Osteocyte (in vitro differentiated cells): ENCODE measurements at regions not wholly inside any gene's neighbourhood (a gene's known extent, or its start where the extent isn't known, plus 50 kb on each side); places are given as distances from the start of the nearest gene placed in this dataset.

Source experiments
- DNase-seq: peaks from one replicate; pipeline ENCODE4 v3.0.0; 2021; ENCODE audit warnings: mixed read lengths; ENCODE audit not compliant: unreplicated experiment; ENCODE audit errors: extremely low spot score
- H3K27ac Mint-ChIP-seq: one replicate; pipeline ENCODE4 v1.8.0; 2021; ENCODE audit warnings: mild to moderate bottlenecking, mixed read lengths; ENCODE audit not compliant: unreplicated experiment
- H3K27me3 Mint-ChIP-seq: one replicate; pipeline ENCODE4 v1.8.0; 2021; ENCODE audit warnings: mixed read lengths; ENCODE audit not compliant: unreplicated experiment
- H3K36me3 Mint-ChIP-seq: one replicate; pipeline ENCODE4 v1.8.0; 2021; ENCODE audit warnings: mixed read lengths; ENCODE audit not compliant: unreplicated experiment
- H3K4me1 Mint-ChIP-seq: one replicate; pipeline ENCODE4 v1.8.0; 2021; ENCODE audit warnings: mixed read lengths; ENCODE audit not compliant: unreplicated experiment
- H3K4me3 Mint-ChIP-seq: one replicate; pipeline ENCODE4 v1.8.0; 2021; ENCODE audit warnings: mild to moderate bottlenecking, moderate library complexity, mixed read lengths; ENCODE audit not compliant: unreplicated experiment
- H3K9me3 Mint-ChIP-seq: one replicate; pipeline ENCODE4 v1.8.0; 2021; ENCODE audit warnings: mixed read lengths; ENCODE audit not compliant: unreplicated experiment
- TF ChIP-seq, protein P1 (sequence below): fragments of 200-600 bp; sonication (generic); IDR thresholded peaks from 2 replicates; pipeline ENCODE4 v1.5.0; 2021; ENCODE audit warnings: antibody characterized with exemption, mild to moderate bottlenecking, moderate library complexity

DNA sequence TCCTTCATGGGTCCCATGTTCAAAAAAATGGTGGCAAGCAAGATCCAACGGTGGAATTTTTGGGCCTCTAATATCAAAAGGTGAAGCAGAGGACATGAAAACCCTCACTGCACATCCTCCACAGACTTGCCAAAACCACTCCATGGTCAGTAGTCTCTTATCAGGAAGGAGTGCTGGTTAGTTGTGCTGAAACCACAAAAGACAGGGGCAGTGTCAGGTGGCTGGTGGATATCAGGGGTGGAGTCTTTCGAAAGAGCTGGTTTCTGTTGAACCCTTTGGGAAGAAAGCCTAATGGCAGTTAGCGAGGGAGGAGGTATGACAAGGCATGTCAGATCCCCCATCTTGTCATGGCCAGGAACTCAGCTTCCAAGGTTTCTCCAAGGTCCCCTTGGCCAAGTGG is 395.9 kb upstream of the CAMK1G start:
- H3K4me3 Mint-ChIP-seq, result no peak overlapping the region
- peaks cover 8% of the 10 kb centered on the region for H3K27me3 Mint-ChIP-seq
- DNase-seq, result no peak
- no peaks in the 10 kb centered on the region for H3K4me1 Mint-ChIP-seq
- TF ChIP-seq, protein P1, sequence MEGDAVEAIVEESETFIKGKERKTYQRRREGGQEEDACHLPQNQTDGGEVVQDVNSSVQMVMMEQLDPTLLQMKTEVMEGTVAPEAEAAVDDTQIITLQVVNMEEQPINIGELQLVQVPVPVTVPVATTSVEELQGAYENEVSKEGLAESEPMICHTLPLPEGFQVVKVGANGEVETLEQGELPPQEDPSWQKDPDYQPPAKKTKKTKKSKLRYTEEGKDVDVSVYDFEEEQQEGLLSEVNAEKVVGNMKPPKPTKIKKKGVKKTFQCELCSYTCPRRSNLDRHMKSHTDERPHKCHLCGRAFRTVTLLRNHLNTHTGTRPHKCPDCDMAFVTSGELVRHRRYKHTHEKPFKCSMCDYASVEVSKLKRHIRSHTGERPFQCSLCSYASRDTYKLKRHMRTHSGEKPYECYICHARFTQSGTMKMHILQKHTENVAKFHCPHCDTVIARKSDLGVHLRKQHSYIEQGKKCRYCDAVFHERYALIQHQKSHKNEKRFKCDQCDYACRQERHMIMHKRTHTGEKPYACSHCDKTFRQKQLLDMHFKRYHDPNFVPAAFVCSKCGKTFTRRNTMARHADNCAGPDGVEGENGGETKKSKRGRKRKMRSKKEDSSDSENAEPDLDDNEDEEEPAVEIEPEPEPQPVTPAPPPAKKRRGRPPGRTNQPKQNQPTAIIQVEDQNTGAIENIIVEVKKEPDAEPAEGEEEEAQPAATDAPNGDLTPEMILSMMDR, result no peak
- H3K36me3 Mint-ChIP-seq, result no peaks in the 10 kb centered on the region
- no peak overlapping the region for H3K27ac Mint-ChIP-seq
- H3K9me3 Mint-ChIP-seq, result peaks cover 6% of the 10 kb centered on the region

DNA sequence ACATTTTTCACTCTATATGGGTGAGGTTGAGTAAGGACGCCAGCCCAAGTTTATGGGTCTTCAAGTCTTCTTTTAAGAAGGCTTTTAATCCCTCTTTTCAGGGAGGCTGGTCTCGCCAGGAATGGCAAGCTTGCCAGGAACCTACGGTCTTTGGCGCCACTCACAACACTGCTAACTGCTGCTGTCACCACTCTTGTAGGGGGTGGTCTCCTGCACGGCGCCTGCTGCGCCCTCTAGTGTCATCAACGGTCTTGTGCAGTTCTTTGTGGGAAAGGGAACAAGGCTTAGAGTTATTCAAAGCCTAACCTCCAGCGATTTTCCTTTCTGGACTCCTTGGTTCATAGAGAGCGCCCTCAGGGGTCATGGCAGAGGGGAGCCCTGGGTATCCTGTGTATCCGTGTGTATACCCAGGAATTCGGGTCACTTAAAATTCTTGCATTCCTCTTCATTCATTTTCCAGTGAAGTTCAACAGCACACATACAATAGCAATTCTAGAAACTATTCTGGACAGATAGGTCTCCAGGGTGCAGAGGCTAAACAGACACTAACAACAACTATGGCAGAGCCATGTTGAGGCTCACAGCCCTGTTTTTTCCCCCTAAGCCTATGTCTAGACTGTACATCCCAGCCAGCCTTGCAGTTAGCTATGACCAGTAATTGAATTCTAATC is 392.8 kb upstream of the CAMK1G start:
- H3K27ac Mint-ChIP-seq, result no peak overlapping the region
- peaks cover 7% of the 10 kb centered on the region for H3K9me3 Mint-ChIP-seq
- no peak for DNase-seq
- no peak overlapping the region for H3K4me3 Mint-ChIP-seq
- no peaks in the 10 kb centered on the region for H3K4me1 Mint-ChIP-seq
- TF ChIP-seq, protein P1, result peak; percentile 68
- no peaks in the 10 kb centered on the region for H3K36me3 Mint-ChIP-seq
- peaks cover 10% of the 10 kb centered on the region for H3K27me3 Mint-ChIP-seq

DNA sequence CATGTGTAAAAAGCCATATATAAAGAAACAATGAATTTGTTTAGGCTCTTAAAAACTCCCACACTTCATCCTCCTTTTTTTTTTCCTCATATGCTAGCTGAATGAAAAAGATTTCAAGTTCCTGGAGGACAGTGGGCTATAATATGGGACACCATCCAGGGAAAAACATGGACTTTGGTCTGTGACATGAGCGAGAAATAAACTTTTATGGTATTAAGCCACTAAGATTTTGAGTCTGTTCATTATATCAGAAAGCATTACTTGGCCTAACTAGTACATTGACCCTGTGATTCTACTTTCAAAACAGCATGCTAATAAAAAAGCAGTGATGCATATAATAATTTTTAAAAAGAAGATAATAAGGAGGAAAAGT is 392.3 kb upstream of the CAMK1G start:
- H3K4me1 Mint-ChIP-seq, result no peaks in the 10 kb centered on the region
- no peak overlapping the region for H3K27ac Mint-ChIP-seq
- TF ChIP-seq, protein P1, result no peak
- H3K9me3 Mint-ChIP-seq, result peaks cover 13% of the 10 kb centered on the region
- DNase-seq, result no peak
- peaks cover 10% of the 10 kb centered on the region for H3K27me3 Mint-ChIP-seq
- no peak overlapping the region for H3K4me3 Mint-ChIP-seq
- no peaks in the 10 kb centered on the region for H3K36me3 Mint-ChIP-seq

DNA sequence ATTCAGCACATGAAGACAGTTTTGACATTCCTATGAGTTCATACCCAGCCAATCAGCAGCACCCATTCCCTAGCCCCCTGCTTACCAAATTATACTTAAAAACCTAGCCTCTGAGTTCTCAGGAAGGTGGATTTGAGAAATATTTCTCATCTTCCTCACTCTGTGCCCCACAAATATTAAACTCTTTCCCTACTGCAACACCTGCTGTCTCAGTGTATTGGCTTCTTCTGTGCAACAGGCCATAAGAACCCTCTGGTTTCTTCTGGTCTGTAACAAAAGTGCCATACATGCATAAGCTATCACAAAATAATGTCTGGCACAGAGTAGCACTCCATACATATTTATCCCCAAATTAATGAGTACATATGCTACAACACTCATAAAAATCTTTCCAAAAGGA is 387.4 kb upstream of the CAMK1G start:
- DNase-seq, result no peak
- peaks cover 32% of the 10 kb centered on the region for H3K27me3 Mint-ChIP-seq
- TF ChIP-seq, protein P1, result no peak
- no peaks in the 10 kb centered on the region for H3K4me1 Mint-ChIP-seq
- peaks cover 19% of the 10 kb centered on the region for H3K9me3 Mint-ChIP-seq
- H3K36me3 Mint-ChIP-seq, result no peaks in the 10 kb centered on the region
- no peak overlapping the region for H3K4me3 Mint-ChIP-seq
- no peak overlapping the region for H3K27ac Mint-ChIP-seq

DNA sequence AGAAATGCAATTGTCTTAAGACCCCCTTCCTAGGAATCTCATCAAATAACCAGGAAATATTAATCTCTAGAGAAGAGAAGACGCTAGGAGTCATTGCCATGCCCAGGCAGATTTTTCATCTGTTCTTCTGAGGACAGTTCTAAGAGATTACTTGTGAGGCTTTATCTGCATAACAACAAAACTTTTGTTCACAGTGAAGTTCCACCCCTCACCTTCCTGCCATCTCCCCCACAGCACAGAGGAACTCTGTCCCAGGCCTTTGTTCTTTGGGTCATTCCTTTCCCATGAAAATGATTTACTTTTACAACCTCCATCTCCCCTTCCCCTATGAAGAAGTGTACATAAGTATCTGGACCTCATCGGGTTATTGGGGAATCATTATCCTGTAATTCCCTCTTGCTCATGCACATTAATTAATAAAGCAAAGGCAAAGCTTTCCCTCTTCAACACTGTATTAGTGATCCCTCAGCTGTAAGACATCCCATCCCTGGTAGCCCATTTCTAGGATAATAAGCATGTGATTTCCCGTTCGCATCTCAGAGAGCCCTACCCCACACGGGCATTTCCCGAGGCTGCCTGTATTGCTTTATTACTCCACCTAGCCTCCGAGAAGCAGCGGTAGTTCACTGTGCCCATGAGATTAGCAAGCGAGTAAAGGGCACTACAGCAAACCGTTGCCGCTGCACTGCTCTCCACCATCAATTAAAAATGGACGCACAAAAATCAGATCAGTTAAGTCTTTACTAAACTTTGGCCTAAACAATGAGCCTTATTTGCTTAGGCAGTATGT is 384.4 kb upstream of the CAMK1G start:
- Mint-ChIP-seq H3K27me3 (peaks cover 34% of the 10 kb centered on the region), H3K27ac (no peak overlapping the region), H3K9me3 (peaks cover 19% of the 10 kb centered on the region), H3K36me3 (no peaks in the 10 kb centered on the region), H3K4me3 (no peak overlapping the region), H3K4me1 (no peaks in the 10 kb centered on the region)
- no peak for DNase-seq
- TF ChIP-seq, protein P1, result no peak
